HPDE6-E6E7 (cell line): ENCODE measurements at regions not wholly inside any gene's neighbourhood (a gene's known extent, or its start where the extent isn't known, plus 50 kb on each side); places are given as distances from the start of the nearest gene placed in this dataset.

Experiments used
- DNase-seq: peaks from one replicate; pipeline ENCODE4 v3.0.0; 2011; ENCODE audit warnings: missing footprints; ENCODE audit errors: extremely low spot score

DNA sequence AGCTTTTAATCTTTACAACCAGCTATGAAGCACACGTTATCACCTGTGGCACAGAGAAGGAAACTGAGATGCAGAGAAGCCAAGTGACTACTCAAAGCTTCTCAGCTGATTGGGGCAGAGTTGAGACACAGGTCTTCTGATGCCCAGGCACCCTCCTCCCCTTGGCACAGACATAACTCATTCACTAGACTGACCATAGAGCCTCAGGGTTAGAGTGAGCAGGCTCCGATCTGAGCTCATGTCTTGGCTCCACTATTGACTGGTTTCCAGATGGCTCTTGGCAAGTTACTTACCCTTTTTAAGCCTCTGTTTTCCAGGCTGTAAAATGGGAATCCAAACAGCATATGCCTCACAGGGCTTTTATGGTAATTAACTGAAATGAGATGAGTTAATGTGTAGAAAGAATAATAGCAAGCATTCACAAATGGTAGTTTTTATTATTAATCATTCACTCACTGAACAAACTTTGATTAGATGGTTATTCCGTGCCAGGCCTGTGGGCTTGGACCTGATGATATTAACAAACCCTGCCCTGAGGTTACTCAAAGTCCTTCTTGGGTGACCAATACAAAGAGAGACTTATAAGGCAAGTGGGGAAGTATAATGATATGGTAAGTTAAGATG lies 184.3 kb downstream of the ANXA2 start:
- no peak for DNase-seq

DNA sequence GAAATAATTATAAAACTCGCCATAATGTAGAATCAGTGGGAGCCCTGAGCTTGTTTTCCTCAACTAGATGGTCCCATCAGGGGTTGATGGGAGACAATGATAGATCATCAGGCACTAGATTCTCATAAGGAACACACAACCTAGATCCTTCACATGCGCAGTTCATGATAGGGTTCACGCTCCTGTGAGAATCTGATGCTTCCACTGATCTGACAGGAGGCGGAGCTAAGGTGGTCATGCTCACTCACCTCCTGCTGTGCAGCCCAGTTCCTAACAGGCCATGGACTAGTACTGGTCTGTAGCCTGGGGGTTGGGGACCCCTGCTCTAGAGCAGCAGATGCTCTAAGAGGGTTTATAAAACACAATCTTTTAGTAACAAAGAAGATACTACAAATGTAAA lies 183.6 kb downstream of the ANXA2 start:
- no peak for DNase-seq

DNA sequence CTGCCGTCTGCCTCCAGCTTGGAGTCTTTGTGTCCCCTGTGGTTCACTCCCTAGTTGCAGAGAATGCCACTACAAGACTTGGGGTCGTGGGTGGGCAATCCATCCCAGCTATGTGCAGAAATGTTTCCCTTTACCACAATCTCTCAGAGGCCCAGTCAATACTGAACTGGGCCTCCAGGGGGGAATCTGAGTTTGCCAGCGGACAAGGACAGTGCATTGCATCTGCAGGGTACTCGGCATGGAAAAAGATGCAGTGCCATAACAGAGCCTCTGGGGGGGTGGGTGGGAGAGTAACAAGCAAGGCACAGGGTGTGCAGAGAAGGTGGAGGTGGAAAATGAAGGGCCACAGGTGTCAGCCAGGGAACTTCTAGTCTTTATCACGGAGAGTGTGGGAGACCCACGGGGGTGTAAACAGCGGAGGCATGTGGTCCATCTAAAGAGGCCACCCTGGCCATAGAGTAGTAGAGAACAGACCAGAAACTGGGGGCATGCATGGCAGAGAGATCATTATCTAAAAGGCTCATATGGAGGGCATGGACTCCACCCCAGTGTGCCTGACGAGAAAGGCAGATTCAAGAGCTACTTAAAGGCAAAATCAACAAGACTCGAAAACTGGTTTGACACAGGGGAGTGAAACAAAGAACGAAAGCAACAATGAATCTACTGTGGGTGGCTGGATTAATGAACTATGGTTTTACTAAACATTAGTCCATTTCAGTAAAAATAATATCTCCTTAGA lies 182.4 kb downstream of the ANXA2 start:
- DNase-seq: no peak

DNA sequence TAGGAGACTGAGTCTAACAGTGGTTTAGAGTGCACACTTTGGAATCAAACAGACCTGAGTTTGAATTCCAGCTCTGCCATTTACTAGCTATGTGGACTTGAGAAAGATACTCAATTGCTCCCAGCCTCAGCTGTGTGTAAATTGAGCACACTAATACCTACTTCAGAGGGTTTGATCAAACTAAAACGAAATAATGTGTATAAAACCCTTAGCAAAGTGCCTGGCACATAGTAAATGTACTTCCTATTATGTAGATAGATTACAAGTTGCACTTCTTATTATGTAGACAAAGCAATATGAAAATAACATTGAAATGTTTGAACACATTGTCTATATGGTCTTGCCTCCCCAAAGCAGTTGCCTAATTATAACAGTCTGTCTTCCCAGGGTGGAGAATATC lies 180.6 kb downstream of the ANXA2 start:
- no peak for DNase-seq

DNA sequence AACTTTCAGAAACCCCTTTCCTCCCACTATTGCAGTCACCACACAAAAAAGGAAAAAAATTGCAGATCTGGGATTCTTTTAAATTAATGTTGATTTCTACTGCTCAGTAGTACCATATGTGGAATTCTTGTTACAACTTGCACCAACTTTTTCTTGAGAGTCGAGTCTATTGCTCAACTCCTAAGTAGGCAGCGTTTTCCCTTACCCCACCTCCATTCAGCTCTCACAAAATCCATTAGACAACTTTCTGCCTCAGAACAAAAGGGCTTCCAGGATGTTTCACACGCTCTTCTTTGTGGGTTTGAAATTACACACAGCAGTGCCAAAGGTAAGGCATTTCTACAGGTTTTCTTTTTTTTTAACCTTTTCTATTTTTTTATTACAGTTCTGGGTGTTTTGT lies 179.5 kb downstream of the ANXA2 start:
- no peak for DNase-seq

DNA sequence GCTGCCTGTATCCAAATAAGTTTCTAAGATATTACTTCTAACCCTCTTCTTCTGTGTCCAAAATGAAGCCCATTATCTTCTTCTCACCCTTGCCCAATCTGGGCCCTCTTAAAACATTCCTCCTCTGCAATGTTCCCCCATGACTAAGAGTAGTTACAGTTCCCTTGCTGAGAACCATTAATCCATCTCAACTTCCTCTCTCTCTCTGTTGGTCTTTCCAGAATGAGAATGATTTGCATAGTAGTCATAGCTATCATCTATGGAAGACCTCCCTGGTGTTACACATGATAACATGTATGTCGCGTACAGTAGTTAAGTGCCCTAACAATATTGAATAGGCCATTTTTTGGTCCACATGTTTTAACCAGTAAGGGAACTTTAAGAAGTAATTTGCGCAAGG lies 177.9 kb downstream of the ANXA2 start:
- no peak for DNase-seq

DNA sequence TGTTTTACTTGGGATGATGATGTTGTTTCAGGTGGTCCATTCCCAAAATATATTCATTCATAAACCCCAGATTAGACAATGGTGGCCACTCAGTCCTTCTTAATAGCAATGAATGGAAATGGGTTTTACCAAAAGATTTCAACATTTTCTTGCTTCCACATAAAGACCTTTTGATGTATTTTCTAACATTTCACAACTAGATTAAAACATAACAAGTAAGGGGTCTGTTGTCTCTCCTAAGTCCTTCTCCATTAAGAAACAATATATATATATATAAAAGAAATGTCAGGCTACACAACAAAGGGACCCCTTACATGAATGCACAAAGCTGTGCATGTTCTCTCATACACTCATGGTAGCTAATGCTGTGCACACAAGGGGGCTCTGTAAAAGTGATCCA lies 176.4 kb downstream of the ANXA2 start:
- no peak for DNase-seq

DNA sequence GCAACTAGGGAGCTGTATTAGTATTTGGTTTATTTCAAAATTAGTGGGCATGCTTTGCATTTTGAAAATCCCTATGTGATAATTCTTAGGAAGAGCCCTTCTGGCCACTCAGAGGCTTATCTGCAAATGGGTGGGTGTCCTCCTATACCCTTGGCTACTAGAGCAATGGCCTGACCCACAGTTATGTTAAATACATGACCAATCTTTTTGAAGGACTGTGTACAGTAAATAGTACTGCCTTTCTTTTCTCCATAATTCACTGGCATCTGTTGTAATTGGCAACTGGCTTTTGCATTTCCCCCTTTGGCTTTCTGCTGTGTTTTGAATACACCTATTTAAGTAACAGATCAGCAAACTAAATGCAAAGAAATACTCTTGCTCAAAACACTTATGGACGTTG lies 175.4 kb downstream of the ANXA2 start:
- no peak for DNase-seq

DNA sequence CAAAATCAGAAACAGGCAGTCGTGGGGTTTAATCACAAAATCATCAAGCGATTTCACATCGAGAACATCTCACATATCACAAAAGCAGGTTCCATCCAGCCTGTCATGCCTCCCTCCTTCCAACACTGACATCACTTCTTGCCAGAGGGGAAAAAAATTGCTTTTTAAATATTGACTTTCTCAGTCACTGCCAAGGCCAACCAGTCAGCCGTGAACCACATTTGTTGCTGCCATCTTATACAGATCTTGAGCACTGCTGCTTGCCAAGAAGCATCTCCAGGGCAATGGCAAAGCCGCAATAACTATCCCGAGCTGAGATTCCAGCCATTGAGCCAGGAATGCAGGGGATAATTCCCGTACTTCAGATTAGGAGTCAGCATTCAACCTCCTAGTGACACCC lies 174.6 kb downstream of the ANXA2 start:
- no peak for DNase-seq

DNA sequence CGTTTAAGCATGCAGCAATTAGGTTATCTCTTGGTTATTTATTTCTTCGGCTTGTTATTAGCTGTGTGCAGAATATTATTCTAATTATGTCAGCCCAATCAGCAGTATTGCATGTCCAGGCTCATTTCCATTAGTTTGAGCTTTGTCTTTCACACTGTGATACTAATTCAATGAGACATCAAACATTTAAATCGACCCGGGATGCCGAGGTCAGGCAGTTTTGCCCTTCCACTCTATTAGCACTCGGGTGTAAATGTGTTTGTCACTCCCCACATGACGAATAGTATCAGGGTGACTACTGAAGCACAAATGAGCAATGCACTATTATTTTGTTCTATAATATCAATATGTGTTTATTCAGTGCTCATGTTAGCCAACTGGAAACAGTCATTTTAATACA lies 170.9 kb downstream of the ANXA2 start:
- DNase-seq: no peak

DNA sequence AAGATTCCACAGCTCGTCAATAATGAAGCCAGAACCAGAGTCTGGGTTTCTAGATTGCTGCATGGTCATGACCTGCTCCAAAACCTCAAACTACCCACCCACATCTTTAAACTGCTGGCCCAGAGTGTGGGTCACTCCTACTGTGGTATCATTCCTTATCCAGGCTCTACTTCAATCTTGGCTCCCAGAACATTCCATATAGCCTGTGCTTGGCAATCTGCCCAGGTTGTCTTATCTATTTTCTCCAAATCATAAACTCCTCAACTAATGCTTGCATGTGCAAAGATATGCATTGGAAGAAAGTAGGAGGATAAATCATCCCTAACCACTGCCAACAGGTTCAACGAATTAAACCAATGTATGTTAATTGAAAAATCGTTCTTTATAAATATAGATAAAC lies 169.7 kb downstream of the ANXA2 start:
- no peak for DNase-seq

DNA sequence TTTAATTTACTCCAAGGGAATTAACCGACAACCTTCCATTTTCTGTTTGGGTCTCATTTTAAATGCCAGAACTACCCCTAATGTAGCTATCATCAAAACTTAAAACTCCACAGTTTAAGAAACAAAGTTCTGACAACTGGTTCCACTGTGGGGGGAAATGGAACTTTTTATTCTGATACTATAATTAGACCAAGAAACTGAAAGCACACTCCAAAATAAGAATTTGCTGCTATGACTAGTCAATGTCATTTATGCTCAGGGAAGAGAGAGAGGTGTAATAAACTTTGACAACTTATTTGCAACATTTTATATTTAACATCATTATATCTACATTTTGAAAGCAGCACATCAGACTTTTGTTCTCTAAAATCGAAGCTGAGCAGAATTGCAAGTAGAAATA lies 169.2 kb downstream of the ANXA2 start:
- no peak for DNase-seq

DNA sequence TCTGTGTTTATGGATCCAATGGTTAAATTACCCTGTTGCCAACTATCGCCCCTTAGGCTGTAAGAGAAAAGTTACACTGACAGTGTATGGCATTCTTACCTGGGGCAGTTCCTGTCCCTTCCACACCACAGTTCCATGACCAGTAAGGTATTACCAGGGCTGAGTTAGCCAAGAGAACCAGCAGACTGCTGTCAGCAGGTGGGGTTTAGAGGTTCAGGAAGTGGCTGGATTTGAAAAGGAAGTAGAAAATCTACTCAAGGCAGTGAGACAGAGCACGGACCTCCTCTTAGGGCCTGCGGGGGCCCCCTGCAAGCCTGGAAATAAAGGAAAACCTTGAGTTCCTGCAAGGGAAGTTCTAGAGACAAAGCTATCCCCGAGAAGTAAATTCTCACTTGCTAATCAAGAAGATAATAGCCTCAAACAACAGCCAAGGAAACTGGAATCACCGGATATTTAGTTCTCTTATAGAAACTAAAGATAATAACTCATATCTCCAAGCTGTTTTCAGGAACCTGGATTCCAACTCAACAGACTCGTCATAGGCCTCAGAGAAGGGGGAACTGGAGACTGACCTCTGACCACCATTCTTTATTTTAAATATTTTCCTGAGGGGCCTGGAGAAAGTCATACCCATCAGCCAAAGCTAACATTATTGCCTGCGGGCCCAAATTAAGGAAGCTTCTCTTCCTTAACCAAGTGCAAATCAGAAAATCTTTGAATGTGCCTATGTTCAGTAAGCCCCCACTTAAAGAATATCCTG lies 161.7 kb downstream of the ANXA2 start:
- no peak for DNase-seq

DNA sequence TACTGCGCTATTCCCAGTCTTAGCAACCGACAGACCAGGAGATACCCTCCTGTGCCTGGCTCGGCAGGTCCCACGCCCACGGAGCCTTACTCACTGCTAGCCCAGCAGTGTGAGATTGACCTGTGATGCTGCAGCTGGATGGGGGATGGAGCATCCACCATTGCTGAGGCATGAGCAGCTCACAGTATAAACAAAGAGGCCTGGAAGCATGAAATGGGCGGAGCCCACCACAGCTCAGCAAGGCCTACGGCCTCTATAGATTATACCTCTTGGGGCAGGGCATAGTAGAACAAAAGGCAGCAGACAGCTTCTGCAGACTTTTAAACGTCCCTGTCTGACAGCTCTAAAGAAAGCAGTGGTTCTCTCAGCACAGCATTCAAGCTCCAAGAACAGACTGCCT lies 160.3 kb downstream of the ANXA2 start:
- DNase-seq: no peak

DNA sequence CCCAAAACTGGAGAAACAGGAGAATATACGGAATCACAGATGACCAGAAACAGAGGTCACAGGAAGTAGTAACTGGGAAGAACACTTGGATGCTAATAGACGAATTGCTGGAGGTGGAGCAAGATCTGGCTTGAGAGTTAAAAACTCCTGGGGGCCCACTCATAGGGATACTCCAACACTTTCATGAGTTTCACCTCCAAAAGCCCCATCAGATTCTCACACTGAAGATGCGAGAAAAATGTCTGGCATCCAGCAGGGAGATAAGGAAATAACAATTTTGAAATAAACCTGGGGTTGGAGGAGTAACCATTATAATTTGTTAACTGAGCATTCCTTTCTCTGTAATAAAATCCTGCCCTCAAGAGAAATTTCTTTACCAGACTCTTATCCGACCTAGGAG lies 154.0 kb downstream of the ANXA2 start:
- no peak for DNase-seq

DNA sequence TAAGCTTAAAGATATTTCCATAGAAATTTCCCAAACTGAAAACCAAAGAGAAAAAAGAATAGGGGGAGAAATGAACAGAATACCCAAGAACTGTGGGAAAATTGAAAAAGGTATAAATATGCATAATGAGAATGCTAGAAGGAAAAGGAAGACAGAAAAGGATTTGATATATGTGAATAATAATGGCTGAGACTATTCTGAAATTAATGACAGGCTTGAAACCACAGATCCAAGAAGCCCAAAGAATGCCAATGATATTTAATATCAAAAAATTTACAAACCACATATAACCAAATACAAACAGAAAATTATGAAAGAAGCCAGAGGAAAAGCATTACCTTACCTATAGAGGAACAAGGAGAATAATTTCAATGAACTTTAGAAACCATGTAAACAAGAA lies 153.0 kb downstream of the ANXA2 start:
- no peak for DNase-seq

DNA sequence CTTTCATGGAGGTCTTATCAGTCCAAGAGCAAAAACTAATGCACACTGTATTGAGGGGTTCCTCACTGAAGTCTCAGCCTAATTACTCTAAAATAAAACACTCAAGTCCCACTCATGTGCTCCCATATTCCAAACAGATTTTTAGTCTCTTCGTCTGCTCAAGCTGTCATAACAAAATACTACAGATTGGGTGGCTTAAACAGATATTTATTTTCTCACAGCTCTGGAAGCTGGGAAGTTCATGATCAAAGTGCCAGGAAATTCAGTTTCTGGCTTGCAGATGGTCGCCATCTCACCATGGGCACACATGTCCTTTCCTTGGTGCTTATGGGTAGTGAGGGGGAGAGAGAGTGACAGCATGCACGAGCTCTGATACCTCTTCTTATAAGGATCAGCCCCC lies 147.5 kb downstream of the ANXA2 start:
- no peak for DNase-seq

DNA sequence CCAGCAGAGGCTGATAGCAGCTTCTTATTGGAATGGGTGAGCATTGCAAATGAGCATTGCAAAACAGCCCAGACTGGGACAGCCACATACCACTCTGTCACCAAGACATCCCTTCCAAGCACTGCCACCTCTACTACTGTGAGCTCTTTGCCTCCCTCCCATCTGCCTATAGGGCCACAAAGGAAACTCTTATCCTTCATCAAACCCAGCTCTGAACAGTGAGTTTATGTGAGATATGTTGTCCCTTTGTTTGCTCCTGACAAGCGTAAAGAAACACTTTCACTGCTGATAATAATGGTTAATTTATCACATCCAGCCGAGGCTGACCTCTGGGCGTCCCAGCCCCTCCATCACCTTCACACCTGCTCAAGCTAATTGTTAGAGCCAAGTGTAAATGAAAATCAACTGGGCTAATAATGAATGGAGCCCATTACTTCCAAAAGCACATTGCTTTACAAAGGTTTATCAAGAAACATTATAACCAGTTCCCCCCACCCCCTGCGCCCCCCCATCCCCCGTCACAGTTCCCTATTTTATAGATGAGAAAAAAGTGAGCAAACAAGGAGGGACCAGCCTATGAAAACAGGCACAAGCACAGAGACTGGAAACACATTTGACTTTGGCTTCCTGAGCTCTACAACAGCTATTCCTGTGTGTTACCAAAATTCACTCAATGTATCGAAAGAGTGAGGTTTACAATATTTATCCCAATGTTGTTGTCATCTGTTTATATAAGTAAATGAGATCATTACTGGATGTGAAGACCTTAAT lies 146.3 kb downstream of the ANXA2 start:
- no peak for DNase-seq

DNA sequence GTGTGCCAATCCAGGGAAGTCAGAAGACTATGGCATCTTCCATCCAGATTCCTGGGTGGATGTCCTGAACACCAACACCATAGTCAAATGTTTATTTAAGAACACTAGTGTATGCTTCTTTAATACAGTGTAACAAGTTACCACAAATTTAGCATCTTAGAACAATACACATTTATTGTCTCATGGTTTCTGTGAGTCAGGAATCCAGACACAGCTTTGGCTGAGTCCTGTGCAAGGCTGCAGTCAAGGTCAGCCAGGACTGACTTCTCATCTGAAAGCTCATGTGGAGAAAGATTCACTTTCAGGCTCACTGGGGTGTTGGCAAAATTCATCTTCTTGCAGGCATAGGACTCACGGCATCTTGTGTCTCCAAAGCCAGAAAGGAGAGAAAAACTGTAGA lies 143.4 kb downstream of the ANXA2 start:
- no peak for DNase-seq

DNA sequence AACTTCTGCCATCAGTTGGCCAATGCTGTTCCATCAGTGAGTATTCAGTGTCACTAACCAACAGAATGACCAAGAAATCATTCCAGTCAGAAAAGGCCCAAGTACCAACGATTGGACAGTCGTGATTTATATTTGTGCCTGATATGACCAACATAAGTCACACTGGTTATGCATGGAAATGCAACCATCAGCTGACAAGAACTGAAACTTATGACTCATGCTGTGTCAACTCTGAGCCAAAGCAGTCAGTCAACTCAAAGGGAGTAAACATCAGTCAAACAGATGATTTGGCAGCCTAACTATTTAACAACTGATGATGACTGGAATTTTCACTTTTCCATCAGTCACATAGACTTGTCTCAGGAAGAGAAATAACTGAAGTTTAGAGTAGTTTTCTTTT lies 142.4 kb downstream of the ANXA2 start:
- DNase-seq: peak; percentile 64

DNA sequence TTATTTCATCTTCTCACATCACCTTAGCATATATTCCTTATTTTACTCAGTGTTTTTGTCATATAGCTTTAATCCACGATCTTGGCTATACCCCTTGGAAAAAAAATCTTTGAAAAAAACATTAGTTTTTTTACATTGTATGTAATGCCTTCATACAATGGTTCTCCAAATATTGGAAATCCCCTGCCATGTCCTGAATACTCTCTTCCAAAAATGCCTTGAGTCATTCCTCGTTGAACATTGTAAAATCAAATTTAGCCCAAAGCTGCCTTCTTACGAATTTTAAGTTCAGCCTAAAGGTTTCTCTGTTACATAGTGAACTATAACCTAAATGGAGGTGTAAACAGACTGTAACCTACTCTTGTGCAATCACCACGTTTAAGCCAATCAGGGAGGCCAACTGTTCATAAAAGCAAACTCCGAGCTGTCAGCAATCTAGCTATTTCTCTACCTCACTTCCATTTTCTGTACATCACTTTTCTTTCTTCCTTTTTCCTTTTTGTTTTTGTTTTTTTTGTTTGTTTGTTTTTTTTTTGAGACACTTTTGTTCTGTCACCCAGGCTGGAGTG lies 140.1 kb downstream of the ANXA2 start:
- no peak for DNase-seq

DNA sequence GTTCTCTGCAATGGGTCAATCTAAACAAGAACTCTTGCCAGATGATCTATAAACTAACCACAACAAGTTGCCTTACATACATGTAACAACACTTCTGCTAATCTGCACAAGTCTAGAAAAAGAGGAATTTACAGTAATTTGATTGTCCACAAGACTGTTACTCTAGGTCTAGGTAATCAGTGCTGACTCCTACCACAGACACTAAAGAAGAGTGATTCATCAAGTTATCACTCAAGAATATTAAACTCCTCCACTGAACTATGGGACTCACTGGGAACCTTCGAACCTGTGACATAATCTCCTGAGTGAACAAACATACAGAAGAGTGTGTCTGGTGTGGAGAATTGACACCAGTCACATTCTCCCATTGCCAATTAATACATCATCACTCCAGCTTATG lies 138.3 kb downstream of the ANXA2 start:
- DNase-seq: no peak
